NCI-H526 (cell line): ENCODE measurements at regions not wholly inside any gene's neighbourhood (a gene's known extent, or its start where the extent isn't known, plus 50 kb on each side); places are given as distances from the start of the nearest gene placed in this dataset.
"Not testable (repeated sequence)": the region's sequence is repeated elsewhere in the genome, so short reads cannot be mapped to it uniquely, and the experiment has no call there.

Experiments used
- DNase-seq, 2 experiments: peaks; one replicate each; lab custom pipeline; 2025; lab: John Stamatoyannopoulos, UW

GRCh38 chr3:185306286-185306685 lies 52.4 kb upstream of the EHHADH start:
- DNase-seq = not testable (repeated sequence)

GRCh38 chr3:185306847-185307246 lies 53.0 kb upstream of the EHHADH start:
- DNase-seq = no peak

- DNase-seq = peak; percentile 31 to 84
Observed at GRCh38 chr3:185308126-185308754, 54.4 kb upstream of the EHHADH start.

- DNase-seq = no peak
Observed at GRCh38 chr3:185309302-185309701, 53.6 kb upstream of the MAP3K13 start.

- no peak for DNase-seq
Observed at GRCh38 chr3:185309795-185310194, 53.1 kb upstream of the MAP3K13 start.

- no peak for DNase-seq
Observed at GRCh38 chr3:185311991-185312390, 50.9 kb upstream of the MAP3K13 start.
